Stimulated activated CD8-positive, alpha-beta memory T cell treated with anti-CD3 and anti-CD28 coated beads, Interleukin-4, amount 100 ng/mL, for 4 hours (primary cell): ENCODE measurements at regions not wholly inside any gene's neighbourhood (a gene's known extent, or its start where the extent isn't known, plus 50 kb on each side); places are given as distances from the start of the nearest gene placed in this dataset.

Source experiments
- DNase-seq, 2 donors: peaks; one replicate each; pipeline ENCODE4 v3.0.0-alpha.2; 2020; ENCODE audit warnings: low read depth in 2 of 2, low spot score in 1 of 2

- no peak for DNase-seq
Measured at GRCh38 chr21:16287046-16287445, 557.3 kb downstream of the USP25 start.

- DNase-seq: no peak
Measured at GRCh38 chr21:16291296-16291695, 561.5 kb downstream of the USP25 start.

GRCh38 chr21:16294128-16294527, 564.3 kb downstream of the USP25 start:
- no peak for DNase-seq

GRCh38 chr21:16302851-16303282, 573.1 kb downstream of the USP25 start:
- no peak for DNase-seq

GRCh38 chr21:16304174-16305095, 574.7 kb downstream of the USP25 start:
- no peak for DNase-seq

- no peak for DNase-seq
Measured at GRCh38 chr21:16305686-16306085, 575.9 kb downstream of the USP25 start.

GRCh38 chr21:16307256-16307655, 577.5 kb downstream of the USP25 start:
- no peak for DNase-seq

- no peak for DNase-seq
Measured at GRCh38 chr21:16308269-16308668, 578.5 kb downstream of the USP25 start.

- no peak for DNase-seq
Measured at GRCh38 chr21:16309250-16309971, 579.6 kb downstream of the USP25 start.

GRCh38 chr21:16310176-16310575, 580.4 kb downstream of the USP25 start:
- no peak for DNase-seq

- DNase-seq: no peak
Measured at GRCh38 chr21:16311229-16311628, 581.4 kb downstream of the USP25 start.

GRCh38 chr21:16312321-16312720, 582.5 kb downstream of the USP25 start:
- no peak for DNase-seq

- no peak for DNase-seq
Measured at GRCh38 chr21:16315223-16315622, 585.4 kb downstream of the USP25 start.

- DNase-seq: no peak
Measured at GRCh38 chr21:16318651-16319300, 589.0 kb downstream of the USP25 start.

GRCh38 chr21:16320110-16320509, 590.3 kb downstream of the USP25 start:
- DNase-seq: no peak

GRCh38 chr21:16322454-16322853, 592.7 kb downstream of the USP25 start:
- DNase-seq: no peak

GRCh38 chr21:16323596-16323995, 593.8 kb downstream of the USP25 start:
- no peak for DNase-seq

GRCh38 chr21:16324630-16325029, 594.8 kb downstream of the USP25 start:
- DNase-seq: no peak

- no peak for DNase-seq
Measured at GRCh38 chr21:16330082-16330907, 600.5 kb downstream of the USP25 start.

- DNase-seq: no peak
Measured at GRCh38 chr21:16330908-16331268, 601.1 kb downstream of the USP25 start.

- DNase-seq: no peak
Measured at GRCh38 chr21:16337266-16337665, 607.5 kb downstream of the USP25 start.
